NK-92 treated with Interleukin-12 subunit alpha and Interleukin-12 subunit beta, amount 100 ng/mL, for 24 hours (cell line): ENCODE measurements at regions not wholly inside any gene's neighbourhood (a gene's known extent, or its start where the extent isn't known, plus 50 kb on each side); places are given as distances from the start of the nearest gene placed in this dataset.
"Not testable (repeated sequence)": the region's sequence is repeated elsewhere in the genome, so short reads cannot be mapped to it uniquely, and the experiment has no call there.

Experiments used
- DNase-seq: peaks from one replicate; lab custom pipeline; 2025; lab: John Stamatoyannopoulos, UW

DNA sequence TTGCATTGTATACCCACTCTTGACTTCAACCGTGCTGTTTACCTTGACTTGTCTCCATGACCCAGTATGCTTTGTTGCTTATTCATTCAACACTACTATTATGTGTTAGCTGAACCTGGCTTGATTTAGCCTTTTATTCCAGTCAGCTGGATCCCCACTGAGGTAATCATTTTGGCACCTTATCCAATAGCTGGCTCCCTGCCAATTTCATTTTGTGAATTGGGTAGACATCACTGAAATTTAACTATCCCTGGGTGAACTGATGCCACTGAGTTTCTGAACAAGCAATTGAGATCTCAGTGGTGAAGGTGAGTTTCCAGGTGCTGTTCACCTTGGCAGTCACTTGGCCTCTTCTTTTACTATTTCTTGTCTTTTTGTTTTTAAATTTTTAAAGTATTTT is 584.3 kb downstream of the ADCYAP1 start:
- no peak for DNase-seq

DNA sequence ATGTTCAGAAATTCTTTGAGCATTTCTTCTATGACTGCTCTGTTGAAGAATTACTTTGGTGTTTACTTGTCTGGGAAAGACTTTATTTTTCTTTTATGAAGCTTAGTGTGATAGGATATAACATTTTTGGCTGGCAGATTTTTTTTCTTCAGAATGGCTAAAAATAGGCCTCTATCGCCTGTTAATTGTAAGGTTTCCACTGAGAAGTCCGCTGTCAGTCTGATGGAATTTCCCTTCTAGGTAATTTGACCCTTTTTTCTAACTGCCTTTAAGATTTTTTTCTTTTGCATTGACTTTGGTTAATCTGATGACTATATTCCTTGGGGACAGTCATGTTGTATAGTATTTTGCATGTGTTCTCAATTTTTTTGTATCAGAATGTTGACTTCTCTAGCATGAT is 590.7 kb downstream of the ADCYAP1 start:
- DNase-seq, result no peak

DNA sequence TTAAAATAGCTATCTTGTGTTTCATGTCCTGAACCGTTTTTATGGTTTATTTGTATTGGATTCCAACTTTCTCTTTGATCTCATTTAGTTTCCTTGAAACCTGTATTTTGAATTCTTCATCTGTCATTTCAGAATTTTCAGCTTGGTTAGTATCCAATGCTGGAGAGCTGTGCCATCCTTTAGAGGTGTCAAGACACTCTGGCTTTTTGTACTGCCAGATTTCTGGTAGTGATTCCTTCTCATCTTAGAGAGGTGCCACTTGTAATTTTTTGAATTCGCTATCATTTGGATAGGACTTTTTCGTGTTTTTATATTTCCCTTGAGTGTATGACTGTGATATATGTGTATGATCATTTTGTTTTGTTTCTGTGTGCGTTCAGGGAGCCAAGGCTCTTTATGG is 591.4 kb downstream of the ADCYAP1 start:
- no peak for DNase-seq

DNA sequence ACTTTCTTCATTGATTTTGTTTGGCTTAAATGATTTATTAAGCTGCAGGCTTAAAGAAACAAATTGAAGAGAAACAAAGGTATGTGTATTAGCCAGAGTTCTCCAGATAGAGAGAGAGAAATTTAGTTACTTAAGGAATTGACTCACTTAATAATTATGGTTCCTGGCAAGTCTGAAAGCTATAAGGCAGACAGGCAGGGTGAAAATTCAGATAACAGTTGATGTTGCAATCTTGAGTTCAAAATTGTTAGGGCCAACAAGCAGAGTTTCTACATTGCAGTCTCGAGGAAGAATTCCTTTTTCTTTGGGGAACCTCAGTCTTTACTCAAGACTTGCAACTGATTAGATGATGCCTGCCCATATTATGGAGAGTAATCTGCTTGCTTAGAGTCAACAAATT is 593.5 kb downstream of the ADCYAP1 start:
- DNase-seq, result no peak

DNA sequence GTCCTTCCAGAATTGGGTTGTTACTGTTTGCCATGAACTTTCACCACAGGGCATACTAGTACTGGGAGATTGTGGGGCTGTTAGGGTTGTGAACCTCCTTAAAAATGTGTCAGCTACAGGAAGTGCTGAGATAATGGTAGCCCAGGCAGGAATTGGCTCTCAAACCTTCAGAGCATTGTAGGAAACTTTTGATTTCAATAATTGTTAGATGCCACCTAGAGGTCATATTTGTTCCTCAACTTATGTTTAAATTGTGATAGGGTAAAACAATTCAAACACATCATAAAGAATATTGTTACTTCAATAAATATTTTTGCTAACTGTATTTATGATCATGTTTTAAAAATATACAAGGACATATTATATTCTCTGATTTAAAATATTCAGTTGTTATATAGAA is 594.6 kb downstream of the ADCYAP1 start:
- DNase-seq, result no peak

DNA sequence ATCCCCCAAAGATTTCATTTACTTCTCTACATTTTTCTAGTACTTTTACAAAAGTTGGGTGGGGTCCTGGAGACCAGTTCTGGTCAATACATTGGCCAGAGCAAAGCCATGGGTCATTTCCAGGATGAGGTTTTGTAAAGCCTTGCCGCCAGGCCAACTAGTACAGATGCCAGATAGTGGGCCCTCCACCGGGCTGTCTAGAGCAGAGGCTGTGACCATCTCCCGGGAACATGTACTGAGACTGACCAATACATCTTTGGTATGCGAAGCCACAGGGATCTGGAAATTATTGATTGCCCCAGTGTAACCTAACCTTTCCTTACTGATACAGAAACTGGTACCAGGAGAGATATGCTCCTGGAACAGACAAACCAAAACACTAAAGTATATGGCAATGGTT is 599.2 kb downstream of the ADCYAP1 start:
- no peak for DNase-seq

DNA sequence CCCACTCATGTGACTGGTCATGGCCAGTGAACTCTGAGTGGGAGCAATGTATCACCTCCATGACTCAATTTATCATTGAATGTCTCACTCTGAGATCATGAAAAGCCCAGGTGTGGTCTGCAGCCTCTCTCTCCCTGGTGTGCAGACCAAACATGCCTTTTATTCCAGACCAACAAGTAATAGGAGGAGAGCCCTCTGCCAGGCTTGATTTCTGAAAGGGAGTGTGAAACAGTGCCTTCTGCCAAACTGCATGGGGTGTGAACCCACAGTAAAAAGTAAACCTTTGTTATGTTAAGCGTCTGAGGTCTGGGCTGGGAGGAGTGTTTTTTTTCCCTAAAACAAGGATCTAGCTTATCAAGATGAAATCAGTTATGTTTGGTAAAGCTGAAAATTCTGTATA is 601.2 kb downstream of the ADCYAP1 start:
- no peak for DNase-seq

DNA sequence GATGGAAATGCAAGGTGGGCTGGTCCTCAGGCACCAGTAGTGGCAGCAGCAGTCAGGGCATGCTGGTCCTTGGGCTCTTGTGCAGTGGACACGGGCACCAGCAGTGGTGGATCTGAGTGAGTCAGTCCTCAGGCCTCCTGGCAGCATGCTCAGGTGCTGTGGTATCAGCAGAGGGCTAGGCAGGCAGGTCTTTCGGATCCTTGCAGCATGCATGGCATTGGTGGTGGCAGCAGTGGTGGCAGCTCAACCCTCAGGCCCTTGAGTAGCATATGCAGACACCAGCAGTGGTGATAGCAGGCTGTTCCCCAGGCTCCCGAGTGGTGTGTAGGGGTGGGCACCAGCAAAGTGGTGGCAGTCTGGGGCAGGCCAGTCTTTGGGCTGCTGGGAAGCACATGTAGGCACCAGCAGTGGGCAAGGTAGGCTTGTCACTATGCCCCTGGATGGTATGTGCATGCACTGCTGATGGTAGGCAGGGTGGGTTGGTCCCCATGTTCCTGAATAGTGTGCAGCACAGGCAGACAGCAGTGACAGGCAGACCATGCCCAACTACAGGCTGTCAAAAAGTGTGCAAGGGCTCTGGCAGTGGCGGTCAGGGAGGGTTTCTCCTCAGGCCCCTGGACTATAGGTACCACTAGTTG is 606.0 kb downstream of the ADCYAP1 start:
- no peak for DNase-seq

DNA sequence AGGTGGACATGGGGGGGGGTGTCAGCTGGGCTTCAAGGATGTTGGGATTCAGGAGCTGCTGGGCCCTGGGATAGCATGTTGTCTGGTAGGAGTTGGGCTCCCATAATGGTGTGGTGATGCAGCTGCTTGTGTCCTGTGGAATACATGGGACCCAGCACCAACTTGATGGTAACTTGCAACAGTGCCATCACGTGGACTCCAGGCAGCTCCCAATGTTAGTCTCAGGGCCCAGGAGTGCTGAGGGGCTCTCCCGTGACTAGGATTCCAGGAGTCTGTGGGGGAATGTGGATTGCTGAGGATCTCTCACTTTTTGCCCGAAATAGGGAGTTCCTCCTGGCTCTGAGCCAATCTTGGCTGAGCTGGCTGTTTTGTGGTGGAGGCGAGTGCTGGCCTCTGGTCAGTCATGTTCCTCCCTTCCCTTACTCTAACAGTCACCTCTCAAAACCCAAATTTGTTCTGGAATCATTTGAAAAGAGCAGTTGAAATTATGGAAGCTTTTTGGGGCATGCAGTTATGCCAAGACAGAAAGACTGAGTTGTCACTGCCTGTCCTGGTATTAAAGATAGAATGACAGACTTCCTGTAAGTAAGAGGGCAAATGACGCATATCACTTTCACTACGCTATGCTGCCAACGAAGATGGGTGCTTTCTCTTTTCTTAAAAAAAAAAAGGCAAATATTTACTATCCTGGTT is 607.1 kb downstream of the ADCYAP1 start:
- no peak for DNase-seq

DNA sequence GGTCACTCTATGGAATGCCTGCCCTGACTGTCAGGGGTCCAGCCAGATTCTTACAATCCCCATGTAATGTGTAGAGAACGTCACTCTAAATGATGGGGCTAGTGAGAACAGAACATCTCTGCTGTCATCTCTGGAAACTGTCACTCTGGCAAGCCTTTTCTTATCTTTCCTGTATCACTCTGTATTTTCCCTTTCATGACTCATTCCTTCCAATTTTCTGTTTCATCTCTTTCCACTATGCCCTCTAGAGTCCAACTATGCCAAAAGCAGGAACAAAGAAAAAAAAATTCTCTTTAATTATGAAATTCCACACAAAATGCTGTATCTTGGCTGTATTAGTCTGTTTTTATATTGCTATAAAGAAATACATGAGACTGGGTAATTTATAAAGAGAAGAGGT is 608.8 kb downstream of the ADCYAP1 start:
- DNase-seq, result no peak

DNA sequence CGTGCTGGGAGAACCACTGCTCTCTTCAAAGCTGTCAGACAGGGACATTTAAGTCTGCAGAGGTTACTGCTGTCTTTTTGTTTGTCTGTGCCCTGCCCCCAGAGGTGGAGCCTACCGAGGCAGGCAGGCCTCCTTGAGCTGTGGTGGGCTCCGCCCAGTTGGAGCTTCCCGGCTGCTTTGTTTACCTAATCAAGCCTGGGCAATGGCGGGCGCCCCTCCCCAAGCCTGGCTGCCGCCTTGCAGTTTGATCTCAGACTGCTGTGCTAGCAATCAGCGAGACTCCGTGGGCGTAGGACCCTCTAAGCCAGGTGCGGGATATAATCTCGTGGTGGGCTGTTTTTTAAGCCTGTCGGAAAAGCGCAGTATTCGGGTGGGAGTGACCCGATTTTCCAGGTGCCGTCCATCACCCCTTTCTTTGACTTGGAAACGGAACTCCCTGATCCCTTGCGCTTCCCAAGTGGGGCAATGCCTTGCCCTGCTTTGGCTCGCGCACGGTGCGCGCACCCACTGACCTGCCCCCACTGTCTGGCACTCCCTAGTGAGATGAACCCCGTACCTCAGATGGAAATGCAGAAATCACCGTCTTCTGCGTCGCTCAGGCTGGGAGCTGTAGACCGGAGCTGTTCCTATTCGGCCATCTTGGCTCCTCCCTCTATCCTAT is 617.0 kb downstream of the ADCYAP1 start:
- DNase-seq, result not testable (repeated sequence)

DNA sequence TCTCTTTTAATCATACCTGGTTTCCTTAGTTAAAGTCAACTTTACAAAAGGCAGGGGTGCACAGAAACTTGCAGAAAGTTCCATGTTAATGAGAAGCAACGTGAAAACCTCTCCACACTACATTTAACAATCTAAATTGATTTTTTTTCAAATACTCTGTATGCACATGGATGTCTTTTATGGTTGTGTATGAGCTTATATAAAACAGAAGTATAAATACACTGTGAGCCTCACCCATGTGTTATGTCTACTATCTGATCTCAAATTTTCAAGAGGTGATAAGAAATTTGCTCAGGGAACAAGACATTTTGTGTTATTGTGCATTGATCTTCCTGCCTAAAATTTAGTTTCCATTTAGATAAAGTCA is 617.6 kb downstream of the ADCYAP1 start:
- DNase-seq, result no peak

DNA sequence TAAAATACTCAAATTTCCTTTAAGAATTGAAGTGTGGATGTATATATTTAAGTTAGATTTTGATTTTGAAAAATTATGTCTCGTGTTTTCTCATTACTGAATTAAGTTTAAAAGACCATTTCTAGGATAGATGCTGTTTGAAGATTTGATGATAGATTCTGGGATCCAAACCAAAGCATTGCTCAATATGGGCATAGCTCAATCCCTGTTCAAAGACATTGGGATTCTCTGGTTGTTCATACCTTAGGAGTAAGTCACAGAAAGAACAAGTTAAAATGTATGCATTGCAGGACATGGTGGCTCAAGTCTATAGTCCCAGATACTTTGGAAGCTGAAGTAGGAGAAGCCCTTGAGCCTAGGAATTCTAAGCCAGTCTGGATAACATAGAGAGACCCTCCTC is 622.3 kb downstream of the ADCYAP1 start:
- no peak for DNase-seq

DNA sequence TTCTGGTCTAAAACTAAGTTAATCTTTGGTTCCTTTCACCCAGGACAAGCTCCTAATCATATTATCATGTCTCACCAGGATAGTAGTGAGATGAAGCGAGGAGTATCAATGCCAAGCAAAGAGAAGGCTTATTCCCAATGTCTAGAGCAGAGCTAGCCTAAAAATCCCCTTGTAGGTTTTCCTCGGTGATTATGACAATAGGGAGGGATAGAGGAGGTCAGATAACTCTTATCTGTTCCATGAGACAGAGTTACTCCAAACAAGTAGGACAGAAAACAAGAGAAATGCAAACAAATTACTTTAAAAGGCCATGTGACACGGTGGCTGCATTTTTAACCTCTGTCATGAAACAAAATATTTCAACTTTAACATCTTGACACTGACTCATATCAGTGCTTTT is 623.1 kb downstream of the ADCYAP1 start:
- no peak for DNase-seq

DNA sequence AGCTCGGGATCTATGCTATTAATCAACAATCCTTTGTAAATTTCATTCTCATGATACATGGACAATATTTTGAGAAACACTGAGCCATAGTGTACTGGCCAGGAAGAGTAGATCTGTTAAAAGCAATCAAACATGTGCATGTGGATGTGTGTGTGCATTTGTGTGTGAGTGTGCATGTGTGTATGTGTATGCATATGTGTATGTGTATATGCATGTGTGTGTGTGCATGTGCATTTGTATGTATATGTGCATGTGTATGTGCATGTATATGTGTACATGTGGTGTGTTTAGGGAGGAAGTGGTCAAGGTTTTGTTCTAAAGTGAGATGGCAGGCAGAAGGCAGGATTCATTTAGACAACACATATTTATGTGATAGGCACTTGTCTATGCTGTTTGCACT is 623.8 kb downstream of the ADCYAP1 start:
- no peak for DNase-seq

DNA sequence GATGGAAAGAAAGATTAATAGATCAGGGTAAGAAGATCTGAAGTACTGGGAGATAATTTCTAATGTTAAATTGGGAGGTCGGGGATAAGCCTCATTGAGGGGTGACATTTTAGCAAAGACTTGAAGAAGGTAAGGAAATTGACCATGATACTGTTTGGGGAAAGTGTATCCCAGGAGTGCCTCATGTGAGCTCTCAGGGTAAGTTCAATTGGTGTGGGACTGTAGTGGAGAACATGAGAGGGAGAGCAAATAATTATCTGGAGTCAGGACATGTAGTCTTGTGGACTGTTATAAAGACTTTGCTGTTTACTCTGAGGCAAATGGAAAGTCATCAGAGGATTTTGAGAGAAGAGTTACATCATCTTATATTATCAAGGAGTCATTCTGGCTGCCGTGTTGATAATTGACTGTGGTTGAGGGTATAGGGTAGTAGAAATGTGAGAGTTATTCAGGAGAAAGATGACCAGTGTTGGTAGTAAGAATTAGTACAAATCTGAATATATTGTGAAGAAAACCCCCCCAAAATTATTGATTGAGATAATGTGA is 624.4 kb downstream of the ADCYAP1 start:
- DNase-seq, result no peak

DNA sequence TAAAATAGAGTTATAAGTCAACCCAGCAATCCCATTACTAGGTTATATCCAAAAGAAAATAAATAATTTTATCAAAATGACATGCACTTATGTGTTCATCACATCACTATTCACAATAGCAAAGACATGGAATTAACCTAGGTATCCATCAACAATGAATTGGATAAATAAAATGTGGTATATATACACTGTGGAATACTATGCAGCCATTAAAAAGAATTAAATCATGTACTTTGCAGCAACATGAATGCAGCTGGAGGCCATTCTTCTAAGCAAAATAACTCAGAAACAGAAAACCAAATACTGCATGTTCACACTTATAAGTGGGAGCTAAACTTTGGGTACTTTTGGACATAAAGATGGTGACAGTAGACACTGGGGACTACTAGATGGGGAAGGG is 626.0 kb downstream of the ADCYAP1 start:
- no peak for DNase-seq

DNA sequence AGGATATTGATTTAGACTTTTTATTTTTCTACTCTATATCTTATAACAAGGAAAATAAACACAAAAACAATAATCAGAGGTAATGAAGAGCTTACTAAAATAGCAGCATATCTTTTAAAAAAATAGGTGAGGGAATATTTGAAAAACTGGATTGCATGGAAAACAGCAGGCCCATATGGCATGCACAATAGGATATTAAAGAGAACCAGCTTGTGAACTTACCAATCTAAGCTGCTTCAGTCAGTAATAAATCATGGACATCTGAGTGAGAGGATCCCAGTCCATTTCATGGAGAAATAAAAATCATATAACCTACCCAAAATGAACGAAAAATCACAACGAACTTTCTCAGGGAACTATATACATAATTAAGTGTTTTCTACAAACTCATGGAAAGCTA is 634.6 kb downstream of the ADCYAP1 start:
- no peak for DNase-seq

DNA sequence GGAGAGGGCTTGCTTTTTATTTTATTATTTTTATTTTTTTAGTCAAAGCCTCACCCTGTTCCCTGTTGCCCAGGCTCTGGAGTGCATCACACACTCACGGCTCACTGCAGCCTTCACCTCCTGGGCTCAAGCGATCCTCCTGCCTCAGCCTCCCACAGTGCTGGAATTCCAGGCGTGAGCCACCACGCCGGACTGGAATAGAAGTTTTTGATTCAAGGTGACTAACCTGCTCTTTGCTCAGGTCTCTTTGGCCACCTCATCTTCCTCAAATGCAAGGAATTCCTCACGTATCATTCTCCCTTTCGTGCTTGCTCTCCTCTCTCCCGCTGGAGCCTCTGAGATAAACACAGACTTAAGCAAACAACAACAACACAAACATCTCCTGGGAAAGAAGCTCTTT is 636.8 kb downstream of the ADCYAP1 start:
- no peak for DNase-seq

DNA sequence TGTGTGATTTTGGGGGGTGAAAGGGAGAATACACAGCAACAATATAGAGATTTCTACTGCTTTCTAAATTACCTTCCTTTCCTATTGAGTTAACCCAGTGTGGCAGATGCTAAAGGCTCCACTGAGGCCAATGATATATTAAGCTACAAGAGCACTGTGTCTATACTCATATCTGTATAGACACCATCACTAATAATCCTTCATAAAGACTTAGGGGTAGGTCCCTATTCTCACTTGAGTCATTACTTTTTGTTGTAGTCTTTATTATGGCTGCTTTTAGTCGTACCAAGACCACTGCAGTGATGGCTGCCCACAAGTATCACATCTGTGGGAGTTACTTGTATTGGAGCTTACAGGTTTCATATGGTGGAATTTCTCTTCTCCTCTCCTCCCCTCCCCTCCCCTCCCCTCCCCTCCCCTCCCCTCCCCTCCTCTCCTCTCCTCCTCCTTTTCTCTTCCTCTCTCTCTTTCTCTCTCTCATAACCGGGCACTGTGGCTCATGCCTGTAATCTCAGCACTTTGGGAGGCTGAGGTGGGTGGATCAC is 637.6 kb downstream of the ADCYAP1 start:
- no peak for DNase-seq

DNA sequence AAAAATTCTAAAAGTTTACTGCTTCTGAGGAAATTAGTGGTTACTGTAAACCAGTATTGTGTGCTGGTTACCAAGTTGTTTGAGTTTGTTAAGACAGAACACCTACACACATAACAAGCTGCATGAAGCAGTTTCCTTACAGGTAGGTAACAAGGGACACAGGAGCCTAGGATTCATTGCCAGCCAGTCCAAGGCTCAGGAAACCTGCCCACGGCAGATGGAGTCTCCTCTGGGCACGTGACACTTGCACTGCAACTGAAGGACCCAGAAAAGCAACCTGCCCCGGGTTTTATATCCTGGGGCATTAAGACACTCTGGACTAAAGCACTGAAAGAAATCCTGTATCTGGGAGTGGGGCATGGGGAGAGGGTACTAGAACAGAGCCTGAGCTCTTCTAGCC is 639.3 kb downstream of the ADCYAP1 start:
- DNase-seq, result no peak

DNA sequence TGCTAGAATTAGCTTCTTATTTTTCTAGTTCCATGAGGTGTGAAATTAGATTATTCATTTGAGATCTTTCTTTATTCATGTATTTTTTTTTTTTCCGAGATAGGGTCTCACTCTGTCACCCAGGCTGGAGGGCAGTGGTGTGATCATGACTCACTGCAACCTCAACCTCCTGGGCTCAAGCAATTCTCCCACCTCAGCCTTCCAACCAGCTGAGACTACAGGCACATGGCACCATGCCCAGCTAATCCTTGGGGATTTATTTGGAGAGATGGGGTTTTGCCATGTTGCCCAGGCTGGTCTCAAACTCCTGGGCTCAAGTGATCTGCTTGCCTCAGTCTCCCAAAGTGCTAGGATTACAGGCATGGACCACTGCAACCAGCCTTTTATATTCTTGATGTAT is 653.0 kb downstream of the ADCYAP1 start:
- not testable (repeated sequence) for DNase-seq

DNA sequence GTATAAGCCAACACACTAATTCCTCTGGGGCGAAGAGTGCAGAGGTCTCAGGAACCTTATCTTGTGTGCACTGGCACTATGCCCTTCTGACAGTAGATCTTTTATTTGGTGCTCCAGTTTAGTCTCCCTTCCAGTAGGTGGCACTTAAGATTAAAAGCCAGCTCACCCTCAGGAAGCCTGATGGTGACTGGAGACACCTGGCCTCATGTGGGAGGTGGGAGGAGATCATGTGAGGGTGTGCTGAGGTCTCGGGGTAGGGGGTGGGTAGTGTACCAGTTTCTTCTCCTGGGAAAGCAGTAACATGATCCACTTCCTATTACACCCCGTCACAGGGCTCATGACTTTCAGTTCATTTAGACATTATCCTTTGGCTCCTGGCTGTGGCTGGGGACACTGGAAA is 654.9 kb downstream of the ADCYAP1 start:
- no peak for DNase-seq
